Activated T-cell treated with anti-CD3 and anti-CD28 coated beads, Interleukin-2, amount 50 U/mL, for 72 hours (primary cell): ENCODE measurements at regions not wholly inside any gene's neighbourhood (a gene's known extent, or its start where the extent isn't known, plus 50 kb on each side); places are given as distances from the start of the nearest gene placed in this dataset.
"Not testable (repeated sequence)": the region's sequence is repeated elsewhere in the genome, so short reads cannot be mapped to it uniquely, and the experiment has no call there.

Experiments used
- ATAC-seq, 2 donors: fragments of 150-1000 bp; cut with Tn5 transposase; replicated peaks in 1 of 2; 2 replicates each; pipeline ENCODE4 v1.10.0; 2021; ENCODE audit warnings: moderate library complexity in 2 of 2, mild to moderate bottlenecking in 1 of 2
- DNase-seq, 2 donors: peaks; one replicate each; pipeline ENCODE4 v3.0.0; 2021 to 2022; ENCODE audit warnings: mixed read lengths in 1 of 2
- H3K27ac Mint-ChIP-seq: one replicate; pipeline ENCODE4 v1.8.0; 2022; ENCODE audit warnings: mild to moderate bottlenecking, moderate library complexity, mixed read lengths
- H3K27me3 Mint-ChIP-seq: one replicate; pipeline ENCODE4 v1.8.0; 2022; ENCODE audit warnings: low read depth, mixed read lengths
- H3K36me3 Mint-ChIP-seq, 2 donors: one replicate each; pipeline ENCODE4 v1.8.0; 2022; ENCODE audit warnings: mixed read lengths in 2 of 2, mild to moderate bottlenecking in 1 of 2; ENCODE audit not compliant: insufficient read depth in 2 of 2
- H3K4me1 Mint-ChIP-seq: one replicate; pipeline ENCODE4 v1.8.0; 2022; ENCODE audit warnings: low read depth, mixed read lengths
- H3K4me3 Mint-ChIP-seq, 2 donors: one replicate each; pipeline ENCODE4 v1.8.0; 2022; ENCODE audit warnings: mild to moderate bottlenecking in 2 of 2, mixed read lengths in 2 of 2, moderate library complexity in 2 of 2
- H3K9me3 Mint-ChIP-seq, 2 donors: one replicate each; pipeline ENCODE4 v1.8.0; 2022; ENCODE audit warnings: mixed read lengths in 2 of 2

DNA sequence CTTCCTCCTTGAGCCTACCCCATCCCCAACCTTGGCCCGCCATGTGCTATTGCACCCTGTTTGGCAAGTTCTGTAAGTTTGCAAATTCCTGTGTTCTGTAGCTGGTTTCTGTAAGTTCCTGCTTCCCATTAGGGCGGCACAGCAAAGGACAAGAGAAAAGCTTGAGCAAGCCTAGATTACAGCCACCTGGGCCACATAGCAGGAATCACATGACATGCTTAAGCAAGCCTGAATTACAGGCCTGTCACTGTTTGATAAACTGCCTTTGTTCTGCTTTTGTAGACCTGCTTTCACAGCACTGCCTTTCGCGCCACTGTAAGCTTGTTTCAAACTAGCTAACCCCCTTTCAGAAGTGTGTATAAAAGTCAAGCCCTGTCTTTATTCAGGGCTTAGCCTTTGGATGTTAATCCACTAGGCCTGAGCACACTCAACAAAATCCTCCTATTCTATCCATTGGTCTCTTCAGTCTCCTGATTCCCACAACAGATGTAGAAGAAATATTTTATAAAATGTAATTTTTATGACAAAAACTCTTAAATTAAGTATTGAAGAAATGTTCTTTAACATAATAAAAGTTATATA, 906.8 kb upstream of the NDST4 start:
- no peak overlapping the region for H3K4me3 Mint-ChIP-seq

DNA sequence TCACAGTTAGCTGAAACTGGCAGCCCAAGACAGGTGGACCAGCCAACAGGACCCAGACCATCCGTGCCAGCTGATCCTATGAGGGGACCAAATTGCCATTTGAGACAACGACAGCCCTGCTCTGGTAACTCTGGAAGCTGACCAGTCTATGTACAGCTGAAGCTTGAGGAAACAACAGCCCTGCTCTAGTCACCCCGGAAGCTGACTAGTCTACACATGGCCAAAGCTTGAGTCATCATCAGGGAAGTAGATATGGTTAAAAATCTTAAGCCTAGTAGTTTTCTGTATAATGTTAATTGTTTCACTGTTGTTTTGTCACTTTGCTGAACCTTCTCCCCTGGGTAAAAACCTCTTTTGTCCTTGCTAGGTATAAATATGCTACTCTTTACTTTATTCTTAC, 905.4 kb upstream of the NDST4 start:
- no peaks in the 10 kb centered on the region for H3K27me3 Mint-ChIP-seq
- H3K27ac Mint-ChIP-seq: no peak overlapping the region
- H3K4me3 Mint-ChIP-seq: no peak overlapping the region
- DNase-seq (no peak), ATAC-seq (no peak)
- no peaks in the 10 kb centered on the region for H3K4me1 Mint-ChIP-seq
- H3K36me3 Mint-ChIP-seq: peaks cover 6 to 8% of the 10 kb centered on the region in 2 donors
- H3K9me3 Mint-ChIP-seq: peaks cover 12 to 28% of the 10 kb centered on the region in 2 donors

More for the DNA sequence above, 906.8 kb upstream of the NDST4 start:
- peaks cover 8 to 22% of the 10 kb centered on the region in 2 donors for H3K9me3 Mint-ChIP-seq
- no peaks in the 10 kb centered on the region for H3K4me1 Mint-ChIP-seq
- H3K27me3 Mint-ChIP-seq: no peaks in the 10 kb centered on the region
- H3K36me3 Mint-ChIP-seq: peaks cover 6 to 8% of the 10 kb centered on the region in 2 donors
- DNase-seq (no peak), ATAC-seq (no peak)
- no peak overlapping the region for H3K27ac Mint-ChIP-seq

DNA sequence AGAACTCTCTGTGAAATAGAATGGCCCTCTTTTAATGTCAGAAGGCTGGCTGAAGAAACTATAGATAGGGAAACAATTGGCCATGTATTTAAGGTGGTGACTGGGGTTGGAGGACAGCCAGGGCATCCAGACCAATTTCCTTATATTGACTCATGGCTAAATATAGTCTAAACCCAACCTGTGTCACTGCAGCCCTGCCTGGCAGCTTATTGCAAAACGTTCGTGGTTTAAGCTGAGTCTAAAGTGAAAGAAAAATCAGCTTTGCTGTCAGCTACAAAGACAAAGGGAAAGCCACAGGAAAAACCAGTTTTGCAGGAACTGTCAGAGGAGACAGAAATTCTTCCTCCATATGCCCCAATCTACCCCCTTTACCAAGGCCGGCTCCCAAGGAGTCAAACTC, 902.8 kb upstream of the NDST4 start:
- peaks cover 6 to 8% of the 10 kb centered on the region in 2 donors for H3K36me3 Mint-ChIP-seq
- no peak for DNase-seq
- H3K9me3 Mint-ChIP-seq: peaks cover 12 to 26% of the 10 kb centered on the region in 2 donors
- H3K4me1 Mint-ChIP-seq: no peaks in the 10 kb centered on the region
- ATAC-seq: no peak
- no peak overlapping the region for H3K4me3 Mint-ChIP-seq
- no peaks in the 10 kb centered on the region for H3K27me3 Mint-ChIP-seq
- H3K27ac Mint-ChIP-seq: no peak overlapping the region

DNA sequence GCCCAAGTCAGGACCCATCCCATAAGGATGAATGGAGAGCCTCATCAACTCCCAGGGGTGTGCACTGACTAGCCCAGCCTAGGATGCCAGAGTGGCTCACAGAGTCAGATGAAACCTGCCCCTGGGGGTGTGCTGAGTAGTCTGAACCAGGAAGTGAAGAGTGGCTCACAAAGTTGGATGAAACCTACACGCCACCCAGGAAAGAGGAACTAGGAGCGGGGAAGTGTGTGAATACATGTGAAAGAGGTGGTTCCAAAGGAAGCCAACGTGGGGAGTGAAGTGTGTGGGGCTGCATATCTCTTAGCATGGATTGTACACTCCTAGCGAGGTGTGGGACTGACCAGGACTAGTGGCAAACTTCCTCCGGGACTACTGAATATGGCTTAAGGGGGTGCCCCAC, 902.1 kb upstream of the NDST4 start:
- no peak overlapping the region for H3K27ac Mint-ChIP-seq
- ATAC-seq: no peak

DNA sequence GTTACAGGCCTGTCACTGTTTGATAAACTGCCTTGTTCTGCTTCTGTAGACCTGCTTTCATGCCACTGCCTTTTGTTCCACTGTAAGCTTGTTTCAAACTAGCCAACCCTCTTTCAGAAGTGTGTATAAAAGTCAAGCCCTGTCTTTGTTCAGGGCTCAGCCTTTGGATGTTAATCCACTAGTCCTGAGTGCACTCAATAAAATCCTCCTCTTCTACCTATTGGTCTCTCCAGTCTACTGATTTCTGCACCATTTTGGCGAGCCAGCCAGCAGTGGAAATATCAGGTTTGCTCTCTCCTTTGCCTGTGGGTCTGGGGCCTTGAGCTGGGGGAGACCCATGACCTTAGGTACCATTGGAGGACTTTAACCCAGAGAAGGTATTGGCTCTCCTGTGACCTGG, 901.6 kb upstream of the NDST4 start:
- no peak overlapping the region for H3K4me3 Mint-ChIP-seq
- no peaks in the 10 kb centered on the region for H3K27me3 Mint-ChIP-seq
- ATAC-seq (no peak), DNase-seq (no peak)
- H3K27ac Mint-ChIP-seq: no peak overlapping the region
- peaks cover 10 to 24% of the 10 kb centered on the region in 2 donors for H3K9me3 Mint-ChIP-seq
- peaks cover 6 to 8% of the 10 kb centered on the region in 2 donors for H3K36me3 Mint-ChIP-seq
- no peaks in the 10 kb centered on the region for H3K4me1 Mint-ChIP-seq

More for the DNA sequence above, 902.1 kb upstream of the NDST4 start:
- Mint-ChIP-seq H3K4me1 (no peaks in the 10 kb centered on the region), H3K36me3 (peaks cover 6 to 8% of the 10 kb centered on the region in 2 donors), H3K9me3 (peaks cover 12 to 24% of the 10 kb centered on the region in 2 donors), H3K27me3 (no peaks in the 10 kb centered on the region), H3K4me3 (no peak overlapping the region)
- no peak for DNase-seq

- Mint-ChIP-seq H3K27ac (no peak overlapping the region), H3K36me3 (peaks cover 5% of the 10 kb centered on the region in 2 donors), H3K4me3 (no peak overlapping the region), H3K9me3 (peaks cover 8 to 13% of the 10 kb centered on the region in 2 donors), H3K27me3 (no peaks in the 10 kb centered on the region), H3K4me1 (no peaks in the 10 kb centered on the region)
- no peak for DNase-seq
- ATAC-seq: no peak
Measured at GRCh38 chr4:116010923-116011322, 897.5 kb upstream of the NDST4 start.

- Mint-ChIP-seq H3K9me3 (peaks cover 2 to 8% of the 10 kb centered on the region in 2 donors), H3K4me3 (peak overlapping the region in 1 of 2 donors; percentile 88), H3K4me1 (no peaks in the 10 kb centered on the region), H3K27ac (peak overlapping the region; percentile 100), H3K27me3 (no peaks in the 10 kb centered on the region), H3K36me3 (peaks cover 0 to 4% of the 10 kb centered on the region in 2 donors)
- ATAC-seq: peak in 1 of 2 donors; percentile 45
- DNase-seq: no peak
Measured at GRCh38 chr4:116005806-116006088, 892.3 kb upstream of the NDST4 start.

DNA sequence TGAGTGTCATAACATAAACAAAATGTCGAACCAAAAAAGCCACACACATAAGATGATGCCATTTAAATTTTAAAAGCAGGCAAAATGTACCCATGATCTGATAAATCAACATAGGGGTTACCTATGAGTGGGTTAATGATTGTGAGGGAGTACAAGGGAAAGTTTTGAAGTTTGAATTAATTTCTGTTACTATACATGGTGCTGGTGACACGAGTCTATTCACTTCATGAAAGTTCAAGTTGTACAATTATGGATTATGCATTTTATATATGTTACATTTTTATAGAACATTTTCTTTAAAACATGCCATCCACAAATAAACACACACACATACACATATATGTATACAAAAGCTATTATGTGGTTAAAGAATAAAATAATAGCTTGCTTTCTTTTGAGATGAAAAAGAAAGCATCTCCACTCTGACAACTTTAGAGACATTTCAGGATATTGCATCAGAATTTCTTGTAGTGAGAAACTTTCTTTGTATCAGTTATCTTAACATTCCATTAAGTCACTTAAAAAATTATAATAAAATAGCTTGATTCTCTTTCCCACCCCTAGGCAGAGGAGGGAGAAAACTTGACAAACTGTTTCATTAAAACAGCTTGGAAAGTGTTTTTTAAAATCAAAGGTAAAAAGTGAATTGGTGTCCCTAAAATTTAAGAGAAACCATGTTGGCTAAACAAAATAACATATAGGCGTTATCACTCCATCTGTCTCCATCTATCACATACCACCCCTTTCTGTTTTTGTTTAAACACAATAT, 891.8 kb upstream of the NDST4 start:
- Mint-ChIP-seq H3K27me3 (no peaks in the 10 kb centered on the region), H3K36me3 (peaks cover 0 to 4% of the 10 kb centered on the region in 2 donors), H3K9me3 (peaks cover 2 to 10% of the 10 kb centered on the region in 2 donors), H3K27ac (peak overlapping the region; percentile 100), H3K4me3 (peak overlapping the region in 1 of 2 donors; percentile 88), H3K4me1 (no peaks in the 10 kb centered on the region)
- peak; percentile 24 to 39 for ATAC-seq
- DNase-seq: no peak

DNA sequence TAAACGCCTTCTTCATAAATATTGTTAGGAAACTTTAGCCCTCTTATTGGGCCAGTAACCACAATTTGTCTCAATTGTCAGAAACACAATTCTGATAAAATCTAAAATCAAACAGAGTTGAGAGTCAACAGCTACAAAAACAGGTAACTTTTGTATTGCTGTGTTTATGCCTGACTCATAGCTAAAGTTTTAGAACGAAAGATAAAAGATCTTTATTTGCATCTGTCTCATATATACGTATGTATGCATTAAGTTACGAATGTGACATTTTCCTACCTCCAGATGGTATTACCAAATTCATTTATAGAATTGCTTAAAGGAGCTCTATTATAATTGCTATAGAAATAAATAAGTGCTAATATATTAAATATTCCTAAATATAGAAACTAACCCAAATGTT, 887.9 kb upstream of the NDST4 start:
- no peak overlapping the region for H3K27ac Mint-ChIP-seq
- H3K9me3 Mint-ChIP-seq: peaks cover 3 to 10% of the 10 kb centered on the region in 2 donors
- DNase-seq (no peak), ATAC-seq (no peak)
- no peak overlapping the region for H3K4me3 Mint-ChIP-seq
- no peaks in the 10 kb centered on the region for H3K27me3 Mint-ChIP-seq
- peaks cover 0 to 4% of the 10 kb centered on the region in 2 donors for H3K36me3 Mint-ChIP-seq
- no peaks in the 10 kb centered on the region for H3K4me1 Mint-ChIP-seq

GRCh38 chr4:115986573-115986972, 873.2 kb upstream of the NDST4 start:
- ATAC-seq: no peak
- no peak overlapping the region for H3K27ac Mint-ChIP-seq
- DNase-seq: no peak

DNA sequence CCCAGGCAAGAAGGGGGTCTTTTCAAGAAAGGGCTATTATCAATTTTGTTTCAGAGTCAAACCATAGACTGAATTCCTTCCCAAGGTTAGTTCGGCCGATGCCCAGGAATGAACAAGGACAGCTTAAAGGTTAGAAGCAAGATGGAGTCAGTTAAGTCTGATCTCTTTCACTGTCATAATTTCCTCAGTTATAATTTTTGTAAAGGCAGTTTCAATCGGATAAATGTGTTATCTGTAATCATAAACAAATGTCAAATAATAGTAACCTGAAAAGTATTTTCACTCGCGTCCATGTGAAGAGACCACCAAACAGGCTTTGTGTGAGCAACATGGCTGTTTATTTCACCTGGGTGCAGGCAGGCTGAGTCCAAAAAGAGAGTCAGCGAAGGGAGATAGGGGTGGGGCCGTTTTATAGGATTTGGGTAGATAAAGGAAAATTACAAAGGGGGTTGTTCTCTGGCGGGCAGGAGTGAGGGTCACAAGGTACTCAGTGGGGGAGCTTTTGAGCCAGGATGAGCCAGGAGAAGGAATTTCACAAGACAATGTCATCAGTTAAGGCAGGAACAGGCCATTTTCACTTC, 862.1 kb upstream of the NDST4 start:
- H3K36me3 Mint-ChIP-seq, H3K9me3 Mint-ChIP-seq, H3K4me1 Mint-ChIP-seq, H3K4me3 Mint-ChIP-seq, DNase-seq, H3K27ac Mint-ChIP-seq, H3K27me3 Mint-ChIP-seq, ATAC-seq: not testable (repeated sequence)

More at GRCh38 chr4:115986573-115986972, 873.2 kb upstream of the NDST4 start:
- H3K4me3 Mint-ChIP-seq: no peak overlapping the region
- H3K9me3 Mint-ChIP-seq: no peaks in the 10 kb centered on the region
- no peaks in the 10 kb centered on the region for H3K27me3 Mint-ChIP-seq
- no peaks in the 10 kb centered on the region for H3K4me1 Mint-ChIP-seq
- H3K36me3 Mint-ChIP-seq: no peaks in the 10 kb centered on the region

GRCh38 chr4:115973768-115974167, 860.3 kb upstream of the NDST4 start:
- Mint-ChIP-seq H3K36me3 (no peaks in the 10 kb centered on the region), H3K27me3 (no peaks in the 10 kb centered on the region), H3K4me3 (no peak overlapping the region), H3K27ac (no peak overlapping the region), H3K9me3 (no peaks in the 10 kb centered on the region), H3K4me1 (no peaks in the 10 kb centered on the region)
- no peak for ATAC-seq
- no peak for DNase-seq

DNA sequence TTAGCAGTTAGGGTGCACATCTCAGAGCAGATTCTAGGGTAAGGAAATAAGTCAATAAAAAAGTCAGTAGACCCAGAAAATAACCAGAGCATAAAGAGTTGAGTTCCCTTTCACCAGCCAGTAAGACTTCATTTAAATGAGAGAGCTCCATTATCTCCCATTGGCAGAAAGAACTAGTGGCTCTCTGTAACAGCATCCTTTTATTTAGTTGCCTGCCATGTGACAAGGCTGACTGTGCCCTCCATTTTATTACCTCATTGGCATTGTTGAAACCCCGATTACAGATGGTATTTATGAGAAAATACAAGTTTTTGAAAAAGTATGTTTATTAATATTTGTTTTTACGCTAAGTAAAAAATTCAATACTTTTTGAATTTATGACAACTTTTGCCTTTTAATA, 859.5 kb upstream of the NDST4 start:
- Mint-ChIP-seq H3K36me3 (no peaks in the 10 kb centered on the region), H3K4me3 (no peak overlapping the region), H3K27ac (no peak overlapping the region), H3K9me3 (no peaks in the 10 kb centered on the region), H3K27me3 (no peaks in the 10 kb centered on the region), H3K4me1 (no peaks in the 10 kb centered on the region)
- ATAC-seq (no peak), DNase-seq (no peak)
